ENCODE measurements at regions not wholly inside any gene's neighbourhood (a gene's known extent, or its start where the extent isn't known, plus 50 kb on each side); places are given as distances from the start of the nearest gene placed in this dataset.

GRCh38 chr12:63008372-63008771 lies 73.4 kb upstream of the PPM1H start:
- TF ChIP-seq YY1 (IDR thresholded peaks at IDR 0.05; ENCODE audit: borderline replicate concordance in 1 of 3, control insufficient read depth in 1 of 3, extremely low read depth in 1 of 3, insufficient read depth in 3 of 3, insufficient read length in 1 of 3, insufficient replicate concordance in 2 of 3, low read depth in 1 of 3, low read length in 2 of 3) (no peak), DIDO1 (tag; IDR thresholded peaks at IDR 0.05; ENCODE audit: low read depth) (no peak), RNF2 (IDR thresholded peaks at IDR 0.05) (no peak), POLR2AphosphoS5 (IDR thresholded peaks at IDR 0.05; ENCODE audit: control insufficient read depth, insufficient read depth, low read depth, low read length) (no peak)
- TF ChIP-seq, protein P1, sequence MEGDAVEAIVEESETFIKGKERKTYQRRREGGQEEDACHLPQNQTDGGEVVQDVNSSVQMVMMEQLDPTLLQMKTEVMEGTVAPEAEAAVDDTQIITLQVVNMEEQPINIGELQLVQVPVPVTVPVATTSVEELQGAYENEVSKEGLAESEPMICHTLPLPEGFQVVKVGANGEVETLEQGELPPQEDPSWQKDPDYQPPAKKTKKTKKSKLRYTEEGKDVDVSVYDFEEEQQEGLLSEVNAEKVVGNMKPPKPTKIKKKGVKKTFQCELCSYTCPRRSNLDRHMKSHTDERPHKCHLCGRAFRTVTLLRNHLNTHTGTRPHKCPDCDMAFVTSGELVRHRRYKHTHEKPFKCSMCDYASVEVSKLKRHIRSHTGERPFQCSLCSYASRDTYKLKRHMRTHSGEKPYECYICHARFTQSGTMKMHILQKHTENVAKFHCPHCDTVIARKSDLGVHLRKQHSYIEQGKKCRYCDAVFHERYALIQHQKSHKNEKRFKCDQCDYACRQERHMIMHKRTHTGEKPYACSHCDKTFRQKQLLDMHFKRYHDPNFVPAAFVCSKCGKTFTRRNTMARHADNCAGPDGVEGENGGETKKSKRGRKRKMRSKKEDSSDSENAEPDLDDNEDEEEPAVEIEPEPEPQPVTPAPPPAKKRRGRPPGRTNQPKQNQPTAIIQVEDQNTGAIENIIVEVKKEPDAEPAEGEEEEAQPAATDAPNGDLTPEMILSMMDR (IDR thresholded peaks at IDR 0.05 in 2 of 3, conservative IDR thresholded peaks at IDR 0.05 in 1 of 3; ENCODE audit: insufficient read depth in 2 of 3, low read depth in 1 of 3, low read length in 3 of 3): no peak

Data from K562 (cell line).